IPS DF 4.7 (cell line): ENCODE measurements at regions not wholly inside any gene's neighbourhood (a gene's known extent, or its start where the extent isn't known, plus 50 kb on each side); places are given as distances from the start of the nearest gene placed in this dataset.

Experiments
- DNase-seq: peaks from one replicate; pipeline ENCODE4 v3.0.0-alpha.2; 2013; ENCODE audit warnings: low spot score; ENCODE audit errors: extremely low read depth

DNA sequence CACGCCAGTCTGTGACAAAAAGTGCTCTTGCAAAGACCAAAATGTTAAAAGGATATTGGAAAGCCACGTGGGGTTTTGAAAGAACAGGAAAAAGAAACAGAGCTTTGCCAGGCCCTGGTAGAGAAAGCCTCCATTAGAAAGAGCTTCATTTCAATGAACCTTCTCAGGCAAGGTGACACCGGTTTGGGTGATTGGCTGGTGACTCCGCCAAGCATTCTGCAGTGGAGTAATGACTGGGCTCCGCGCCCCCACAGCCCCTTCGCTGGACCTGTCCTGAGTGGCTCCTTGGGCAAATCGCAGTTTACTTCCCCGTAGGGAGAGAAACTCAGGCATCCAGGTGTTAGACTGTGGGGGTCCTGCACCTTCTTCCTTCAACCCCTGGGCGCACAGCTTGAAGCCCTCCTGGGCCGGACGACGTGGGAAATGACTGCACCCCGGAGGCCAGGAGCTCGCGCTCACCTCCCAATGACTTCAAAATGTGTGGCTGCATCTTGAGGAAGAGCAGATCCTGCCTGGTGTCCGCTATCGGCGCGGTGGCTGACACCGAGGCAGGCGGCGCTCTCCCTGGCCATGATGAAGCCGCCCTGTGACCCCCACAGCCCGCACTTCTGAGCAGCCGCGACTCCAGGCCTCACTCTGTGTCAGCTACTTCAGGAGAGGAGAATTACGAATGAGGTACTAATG is 444.6 kb upstream of the SGCG start:
- no peak for DNase-seq

GRCh38 chr13:22736768-22737092 is 444.0 kb upstream of the SGCG start:
- DNase-seq: no peak

GRCh38 chr13:22738357-22738756 is 442.4 kb upstream of the SGCG start:
- DNase-seq: no peak

- no peak for DNase-seq
These were observed 440.5 kb upstream of the SGCG start for GRCh38 chr13:22740264-22740663.

GRCh38 chr13:22744688-22745452 is 435.9 kb upstream of the SGCG start:
- DNase-seq: no peak

DNA sequence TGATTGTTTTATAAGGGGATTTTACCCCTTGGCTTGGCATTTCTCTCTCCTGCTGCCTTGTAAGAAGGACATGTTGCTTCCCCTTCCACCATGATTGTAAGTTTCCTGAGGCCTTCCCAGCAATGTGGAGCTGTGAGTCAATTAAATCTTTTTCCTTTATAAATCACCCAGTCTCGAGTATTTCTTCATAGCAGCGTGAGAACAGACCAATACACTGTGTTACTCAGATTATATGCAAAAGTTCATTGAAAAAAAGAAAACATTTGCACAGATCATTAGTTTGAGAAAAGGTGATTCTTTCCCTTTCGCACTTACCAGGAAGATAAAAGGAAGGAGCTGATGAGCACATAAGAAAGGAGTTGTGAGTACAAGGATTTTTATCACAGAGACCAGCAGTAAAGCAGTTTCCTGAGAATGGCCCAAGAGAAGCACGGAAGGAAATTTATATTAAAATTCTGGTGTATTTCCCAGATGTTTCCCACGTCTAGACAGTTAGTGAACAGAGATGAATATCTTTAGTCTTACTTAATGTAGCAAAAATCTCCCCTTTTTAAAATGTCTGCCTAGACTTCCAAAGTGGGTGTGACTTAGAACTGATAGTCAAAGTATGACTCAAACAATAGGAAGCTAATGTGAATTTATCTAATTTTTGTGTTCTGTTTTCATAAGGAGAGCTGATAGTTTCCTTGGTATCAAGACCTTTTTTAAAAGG is 431.8 kb upstream of the SGCG start:
- DNase-seq: no peak

DNA sequence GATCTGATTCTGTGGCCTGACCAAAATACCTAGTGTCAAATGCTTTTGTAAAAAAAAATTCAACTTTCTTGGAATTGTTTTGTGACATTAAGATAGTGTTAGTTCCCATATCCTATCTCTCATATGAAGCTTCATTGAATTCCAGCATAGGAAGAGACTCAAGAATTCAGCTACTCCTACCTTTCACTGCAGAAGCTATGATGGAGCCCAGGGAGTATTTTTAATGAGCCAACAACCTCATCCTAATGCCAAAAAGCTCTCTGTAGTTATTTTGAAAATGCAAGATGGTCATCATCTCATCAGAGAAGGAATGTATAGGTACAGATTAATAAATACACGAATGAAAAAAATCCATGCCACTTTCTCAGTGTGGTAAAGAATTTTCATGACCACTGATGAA is 431.2 kb upstream of the SGCG start:
- no peak for DNase-seq

DNA sequence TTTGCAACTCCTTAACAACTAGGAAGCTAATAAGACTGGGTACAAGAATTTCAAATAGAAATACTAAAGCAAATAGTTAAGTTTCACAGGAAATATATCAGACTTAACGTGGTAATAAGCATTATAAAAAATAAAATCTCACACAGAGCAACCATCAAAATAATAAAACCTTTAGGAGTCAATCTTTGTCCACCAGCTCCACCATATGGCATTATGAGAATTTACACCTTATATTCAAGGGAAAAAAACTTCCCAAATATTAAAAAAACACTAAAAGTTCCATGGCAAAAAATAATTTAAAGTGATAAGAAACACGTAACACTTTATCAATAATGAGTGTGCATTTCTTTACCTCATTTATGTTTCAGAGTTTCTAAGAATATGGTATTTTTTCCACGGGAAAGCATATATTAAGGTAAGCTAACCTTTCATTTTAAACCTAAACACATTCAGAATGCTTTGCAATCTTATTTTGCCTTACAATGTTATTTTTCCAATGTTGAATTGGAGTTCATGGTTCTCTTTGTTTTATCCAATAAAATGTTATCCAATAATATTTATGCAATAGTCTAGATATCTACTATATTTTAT is 423.2 kb upstream of the SGCG start:
- no peak for DNase-seq

GRCh38 chr13:22758245-22758644 is 422.5 kb upstream of the SGCG start:
- DNase-seq: no peak

DNA sequence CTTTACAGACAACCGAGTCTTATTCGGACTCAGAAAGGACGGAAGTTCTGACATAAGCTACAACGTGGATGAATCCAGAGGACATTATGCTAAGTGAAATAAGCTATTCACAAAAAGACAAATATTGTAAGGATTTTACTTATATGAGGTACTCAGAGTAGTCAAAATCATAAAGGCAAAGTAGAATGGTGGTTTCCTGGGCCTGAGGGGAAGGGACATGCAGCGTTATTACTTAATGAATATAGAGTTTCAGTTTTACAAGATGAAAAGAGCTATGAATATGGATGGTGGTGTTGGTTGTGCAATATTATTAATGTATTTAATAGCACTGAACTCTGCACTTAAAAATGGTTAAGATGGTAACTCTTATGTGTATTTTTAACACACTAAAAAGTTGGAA is 419.1 kb upstream of the SGCG start:
- no peak for DNase-seq

DNA sequence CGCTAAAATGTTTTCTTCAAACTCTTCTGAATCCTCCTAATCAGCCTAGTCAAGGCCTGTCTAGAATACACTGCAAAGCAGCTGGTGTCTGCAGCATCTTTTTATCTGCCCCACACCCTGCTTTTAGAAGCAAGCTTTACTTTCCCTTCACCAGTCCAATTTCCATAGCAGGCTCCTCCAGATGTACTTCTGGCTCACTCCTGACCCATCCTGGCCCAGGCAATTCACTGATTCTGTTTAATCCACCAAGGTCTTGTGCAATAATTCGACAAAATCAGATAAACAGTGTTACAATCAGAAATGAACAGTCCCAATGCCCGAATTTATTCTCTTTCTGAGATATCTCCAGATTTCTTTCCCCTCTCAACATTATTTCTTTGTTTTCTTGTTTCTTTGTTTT is 415.2 kb upstream of the SGCG start:
- DNase-seq: no peak

GRCh38 chr13:22770891-22771290 is 409.9 kb upstream of the SGCG start:
- DNase-seq: no peak

DNA sequence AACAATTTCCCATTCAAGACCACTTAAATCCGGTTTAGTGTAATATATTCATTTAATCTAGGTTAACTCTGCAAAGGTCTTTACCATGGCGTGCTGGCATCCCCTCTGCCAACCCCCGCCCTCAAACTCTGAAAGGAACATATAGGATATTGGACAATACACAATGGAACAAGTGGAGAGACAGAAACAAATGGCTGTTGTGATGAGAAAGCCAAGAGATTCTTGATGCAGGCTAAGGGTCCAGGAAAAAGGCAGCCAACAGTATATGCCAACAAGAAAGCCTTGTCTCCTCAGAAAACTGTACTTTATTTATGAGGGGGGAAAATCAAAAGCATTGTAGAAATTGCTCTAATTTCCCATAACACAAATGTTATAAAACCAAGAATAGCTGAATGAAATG is 407.3 kb upstream of the SGCG start:
- no peak for DNase-seq

DNA sequence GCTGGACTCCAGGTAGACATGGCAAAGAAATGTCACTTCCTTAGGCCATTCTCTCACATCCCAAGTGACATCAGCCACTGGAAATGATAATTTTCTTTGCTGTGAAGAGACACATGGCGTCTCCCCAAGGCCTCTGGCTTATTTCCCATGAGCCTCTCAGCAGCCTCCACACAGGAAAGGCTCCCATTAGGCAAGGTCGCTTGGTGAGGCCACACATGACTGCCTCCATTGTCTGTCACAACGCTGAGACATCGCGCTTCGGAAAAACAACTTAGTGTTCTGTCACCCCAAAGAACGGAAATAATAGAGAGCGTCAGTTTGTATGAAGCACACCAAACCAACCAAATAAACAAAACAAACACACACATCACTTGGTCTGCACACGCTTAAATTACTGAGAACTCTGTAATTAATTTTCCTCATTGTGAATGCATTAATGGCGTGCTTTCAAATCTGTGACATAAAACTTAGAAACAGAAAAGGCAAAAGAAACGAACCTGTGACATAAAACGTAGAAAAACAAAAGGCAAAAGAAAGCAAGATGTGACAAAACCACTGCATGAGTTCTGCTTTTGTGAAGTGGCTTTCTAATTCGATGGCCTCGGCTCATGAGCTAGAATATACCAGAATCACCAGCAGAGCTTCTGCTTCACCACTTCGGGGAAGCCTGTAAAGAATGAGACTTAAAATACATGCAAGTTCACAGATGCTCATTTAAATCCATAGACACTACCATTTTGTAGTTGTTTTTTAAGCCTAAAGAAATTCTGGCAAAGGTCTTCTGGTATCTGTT is 404.2 kb upstream of the SGCG start:
- no peak for DNase-seq

DNA sequence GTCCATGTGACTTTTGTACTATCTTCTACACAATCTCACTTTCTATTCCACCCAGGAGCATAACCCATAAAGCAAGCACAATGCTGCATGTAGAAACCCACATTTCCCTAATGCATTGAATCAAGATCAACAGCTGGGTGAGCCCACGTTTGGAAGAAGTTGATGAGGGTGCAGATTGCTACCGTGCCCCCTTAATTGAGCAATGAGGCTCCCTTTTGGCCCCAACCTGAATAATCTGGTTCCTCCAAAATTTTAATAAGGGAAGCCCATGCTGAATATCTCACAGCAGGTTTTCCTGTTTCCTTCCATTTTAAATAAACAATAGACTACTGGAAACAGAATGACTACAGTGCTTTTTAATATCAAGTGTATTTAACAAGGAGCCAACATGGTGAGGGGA is 403.6 kb upstream of the SGCG start:
- DNase-seq: no peak

DNA sequence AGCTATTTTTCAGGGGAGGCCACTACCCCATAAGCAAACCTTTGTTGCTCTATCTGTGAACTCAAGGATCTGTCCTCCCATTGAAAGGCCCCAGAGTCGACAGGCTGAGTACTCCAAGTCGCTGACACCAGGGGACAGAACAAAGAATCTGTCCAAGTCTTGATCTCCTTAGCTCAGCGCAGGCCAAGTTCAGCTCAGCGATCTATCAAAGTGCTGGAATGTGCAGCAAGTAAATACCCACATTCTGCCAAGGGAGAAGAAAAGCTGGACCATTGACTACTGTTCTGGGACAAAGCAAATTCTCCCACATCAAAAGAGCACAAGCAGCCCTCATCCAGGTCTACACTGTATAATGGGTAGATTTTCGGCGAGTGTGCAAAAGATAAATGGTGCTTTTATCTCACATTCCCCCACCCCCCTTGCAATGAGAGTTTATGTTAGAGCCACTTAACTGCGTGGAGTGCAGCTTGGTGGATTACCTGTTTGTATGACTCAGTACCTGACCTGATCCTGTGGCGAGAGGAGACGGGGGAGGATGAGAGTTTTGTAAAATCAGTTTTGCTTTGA is 391.7 kb upstream of the SGCG start:
- DNase-seq: no peak

- DNase-seq: no peak
These were observed 390.9 kb upstream of the SGCG start for GRCh38 chr13:22789916-22790315.

GRCh38 chr13:22793598-22794134 is 387.1 kb upstream of the SGCG start:
- no peak for DNase-seq

GRCh38 chr13:22800526-22801401 is 380.0 kb upstream of the SGCG start:
- DNase-seq: no peak
